ENCODE measurements at regions not wholly inside any gene's neighbourhood (a gene's known extent, or its start where the extent isn't known, plus 50 kb on each side); places are given as distances from the start of the nearest gene placed in this dataset.

DNA sequence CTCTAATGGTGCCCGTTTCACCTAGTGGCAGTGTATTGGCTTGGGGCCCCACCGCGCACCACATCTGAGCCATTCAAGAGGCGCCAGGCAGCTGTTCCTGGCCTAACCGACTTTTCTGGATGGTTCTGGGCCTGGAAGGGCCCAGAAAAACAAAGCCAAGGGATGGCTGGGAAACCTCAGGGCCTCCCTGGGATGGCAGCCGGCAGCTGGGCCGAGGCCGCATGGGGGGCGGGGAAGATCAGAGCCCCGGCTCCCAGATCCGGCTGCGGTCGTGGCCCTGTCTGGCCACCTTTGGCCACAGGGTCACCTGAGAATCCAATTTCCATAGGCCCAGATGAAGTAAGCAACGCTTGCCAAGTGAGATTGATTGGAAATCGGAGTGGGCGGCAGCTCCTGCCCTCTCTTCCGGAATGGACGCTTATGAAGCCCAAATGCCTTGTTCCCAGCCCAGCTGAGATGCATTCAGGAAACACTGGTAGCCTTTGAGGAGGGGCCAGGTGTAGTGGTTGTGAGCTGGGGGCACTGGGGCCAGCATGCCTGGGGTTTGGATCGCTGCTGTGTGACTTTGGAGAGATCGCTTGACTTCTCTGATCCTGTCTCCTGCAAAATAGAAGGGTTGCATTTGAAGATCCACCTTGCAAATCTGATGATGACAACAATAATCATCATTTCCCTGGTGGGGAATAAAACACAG lies 163.8 kb upstream of the GSE1 start (continued):
- TF ChIP-seq, protein P1, sequence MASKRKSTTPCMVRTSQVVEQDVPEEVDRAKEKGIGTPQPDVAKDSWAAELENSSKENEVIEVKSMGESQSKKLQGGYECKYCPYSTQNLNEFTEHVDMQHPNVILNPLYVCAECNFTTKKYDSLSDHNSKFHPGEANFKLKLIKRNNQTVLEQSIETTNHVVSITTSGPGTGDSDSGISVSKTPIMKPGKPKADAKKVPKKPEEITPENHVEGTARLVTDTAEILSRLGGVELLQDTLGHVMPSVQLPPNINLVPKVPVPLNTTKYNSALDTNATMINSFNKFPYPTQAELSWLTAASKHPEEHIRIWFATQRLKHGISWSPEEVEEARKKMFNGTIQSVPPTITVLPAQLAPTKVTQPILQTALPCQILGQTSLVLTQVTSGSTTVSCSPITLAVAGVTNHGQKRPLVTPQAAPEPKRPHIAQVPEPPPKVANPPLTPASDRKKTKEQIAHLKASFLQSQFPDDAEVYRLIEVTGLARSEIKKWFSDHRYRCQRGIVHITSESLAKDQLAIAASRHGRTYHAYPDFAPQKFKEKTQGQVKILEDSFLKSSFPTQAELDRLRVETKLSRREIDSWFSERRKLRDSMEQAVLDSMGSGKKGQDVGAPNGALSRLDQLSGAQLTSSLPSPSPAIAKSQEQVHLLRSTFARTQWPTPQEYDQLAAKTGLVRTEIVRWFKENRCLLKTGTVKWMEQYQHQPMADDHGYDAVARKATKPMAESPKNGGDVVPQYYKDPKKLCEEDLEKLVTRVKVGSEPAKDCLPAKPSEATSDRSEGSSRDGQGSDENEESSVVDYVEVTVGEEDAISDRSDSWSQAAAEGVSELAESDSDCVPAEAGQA (IDR thresholded peaks at IDR 0.05; ENCODE audit: low read depth) = peak; percentile 13; the same call in 1 of the 2 replicates
- TF ChIP-seq, protein P1 (CRISPR knock-in tag; IDR thresholded peaks at IDR 0.05; ENCODE audit: borderline replicate concordance) = no peak
- no peak; the same call in 1 of the 2 replicates for TF ChIP-seq ZNF629 (CRISPR knock-in tag; conservative IDR thresholded peaks at IDR 0.05)
- TF ChIP-seq ZMAT3 (CRISPR knock-in tag; conservative IDR thresholded peaks at IDR 0.05) = no peak
- TF ChIP-seq, protein P2, sequence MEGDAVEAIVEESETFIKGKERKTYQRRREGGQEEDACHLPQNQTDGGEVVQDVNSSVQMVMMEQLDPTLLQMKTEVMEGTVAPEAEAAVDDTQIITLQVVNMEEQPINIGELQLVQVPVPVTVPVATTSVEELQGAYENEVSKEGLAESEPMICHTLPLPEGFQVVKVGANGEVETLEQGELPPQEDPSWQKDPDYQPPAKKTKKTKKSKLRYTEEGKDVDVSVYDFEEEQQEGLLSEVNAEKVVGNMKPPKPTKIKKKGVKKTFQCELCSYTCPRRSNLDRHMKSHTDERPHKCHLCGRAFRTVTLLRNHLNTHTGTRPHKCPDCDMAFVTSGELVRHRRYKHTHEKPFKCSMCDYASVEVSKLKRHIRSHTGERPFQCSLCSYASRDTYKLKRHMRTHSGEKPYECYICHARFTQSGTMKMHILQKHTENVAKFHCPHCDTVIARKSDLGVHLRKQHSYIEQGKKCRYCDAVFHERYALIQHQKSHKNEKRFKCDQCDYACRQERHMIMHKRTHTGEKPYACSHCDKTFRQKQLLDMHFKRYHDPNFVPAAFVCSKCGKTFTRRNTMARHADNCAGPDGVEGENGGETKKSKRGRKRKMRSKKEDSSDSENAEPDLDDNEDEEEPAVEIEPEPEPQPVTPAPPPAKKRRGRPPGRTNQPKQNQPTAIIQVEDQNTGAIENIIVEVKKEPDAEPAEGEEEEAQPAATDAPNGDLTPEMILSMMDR (CRISPR knock-in tag; IDR thresholded peaks at IDR 0.05) = 0 out of 2 replicates have a peak, but pooled peaks have one; percentile 7
- no peak for TF ChIP-seq SMARCE1 (IDR thresholded peaks at IDR 0.05; ENCODE audit: borderline replicate concordance)
- TF ChIP-seq, protein P3, sequence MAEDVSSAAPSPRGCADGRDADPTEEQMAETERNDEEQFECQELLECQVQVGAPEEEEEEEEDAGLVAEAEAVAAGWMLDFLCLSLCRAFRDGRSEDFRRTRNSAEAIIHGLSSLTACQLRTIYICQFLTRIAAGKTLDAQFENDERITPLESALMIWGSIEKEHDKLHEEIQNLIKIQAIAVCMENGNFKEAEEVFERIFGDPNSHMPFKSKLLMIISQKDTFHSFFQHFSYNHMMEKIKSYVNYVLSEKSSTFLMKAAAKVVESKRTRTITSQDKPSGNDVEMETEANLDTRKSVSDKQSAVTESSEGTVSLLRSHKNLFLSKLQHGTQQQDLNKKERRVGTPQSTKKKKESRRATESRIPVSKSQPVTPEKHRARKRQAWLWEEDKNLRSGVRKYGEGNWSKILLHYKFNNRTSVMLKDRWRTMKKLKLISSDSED (CRISPR knock-in tag; IDR thresholded peaks at IDR 0.05) = no peak
- TF ChIP-seq ZNF296 (CRISPR knock-in tag; conservative IDR thresholded peaks at IDR 0.05) = no peak
- TF ChIP-seq U2AF2 (IDR thresholded peaks at IDR 0.05; ENCODE audit: low read depth, low read length) = no peak
- TF ChIP-seq ZNF205 (CRISPR knock-in tag; IDR thresholded peaks at IDR 0.05) = no peak; the same call in 1 of the 2 replicates
- TF ChIP-seq, protein P4, sequence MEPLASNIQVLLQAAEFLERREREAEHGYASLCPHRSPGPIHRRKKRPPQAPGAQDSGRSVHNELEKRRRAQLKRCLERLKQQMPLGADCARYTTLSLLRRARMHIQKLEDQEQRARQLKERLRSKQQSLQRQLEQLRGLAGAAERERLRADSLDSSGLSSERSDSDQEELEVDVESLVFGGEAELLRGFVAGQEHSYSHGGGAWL (CRISPR knock-in tag; IDR thresholded peaks at IDR 0.05) = no peak; the same call in 1 of the 2 replicates
- TF ChIP-seq, protein P5, sequence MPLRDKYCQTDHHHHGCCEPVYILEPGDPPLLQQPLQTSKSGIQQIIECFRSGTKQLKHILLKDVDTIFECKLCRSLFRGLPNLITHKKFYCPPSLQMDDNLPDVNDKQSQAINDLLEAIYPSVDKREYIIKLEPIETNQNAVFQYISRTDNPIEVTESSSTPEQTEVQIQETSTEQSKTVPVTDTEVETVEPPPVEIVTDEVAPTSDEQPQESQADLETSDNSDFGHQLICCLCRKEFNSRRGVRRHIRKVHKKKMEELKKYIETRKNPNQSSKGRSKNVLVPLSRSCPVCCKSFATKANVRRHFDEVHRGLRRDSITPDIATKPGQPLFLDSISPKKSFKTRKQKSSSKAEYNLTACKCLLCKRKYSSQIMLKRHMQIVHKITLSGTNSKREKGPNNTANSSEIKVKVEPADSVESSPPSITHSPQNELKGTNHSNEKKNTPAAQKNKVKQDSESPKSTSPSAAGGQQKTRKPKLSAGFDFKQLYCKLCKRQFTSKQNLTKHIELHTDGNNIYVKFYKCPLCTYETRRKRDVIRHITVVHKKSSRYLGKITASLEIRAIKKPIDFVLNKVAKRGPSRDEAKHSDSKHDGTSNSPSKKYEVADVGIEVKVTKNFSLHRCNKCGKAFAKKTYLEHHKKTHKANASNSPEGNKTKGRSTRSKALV (CRISPR knock-in tag; IDR thresholded peaks at IDR 0.05) = peak; percentile 63
- TF ChIP-seq ZFP62 (CRISPR knock-in tag; IDR thresholded peaks at IDR 0.05) = no peak
- 0 out of 2 replicates have a peak, but pooled peaks have one; percentile 76 for TF ChIP-seq GFI1 (CRISPR knock-in tag; IDR thresholded peaks at IDR 0.05; ENCODE audit: borderline replicate concordance)
- peak; percentile 73; the same call in 1 of the 2 replicates for TF ChIP-seq ADNP (CRISPR knock-in tag; IDR thresholded peaks at IDR 0.05)
- no peak for TF ChIP-seq ETV6 (CRISPR knock-in tag; conservative IDR thresholded peaks at IDR 0.05)
- TF ChIP-seq MAZ (IDR thresholded peaks at IDR 0.05; ENCODE audit: borderline replicate concordance, low read depth, low read length) = peak; percentile 6; the same call in 1 of the 2 replicates
- no peak for TF ChIP-seq MAZ (CRISPR knock-in tag; IDR thresholded peaks at IDR 0.05; ENCODE audit: low read depth)
